ENCODE measurements at regions not wholly inside any gene's neighbourhood (a gene's known extent, or its start where the extent isn't known, plus 50 kb on each side); places are given as distances from the start of the nearest gene placed in this dataset.

DNA sequence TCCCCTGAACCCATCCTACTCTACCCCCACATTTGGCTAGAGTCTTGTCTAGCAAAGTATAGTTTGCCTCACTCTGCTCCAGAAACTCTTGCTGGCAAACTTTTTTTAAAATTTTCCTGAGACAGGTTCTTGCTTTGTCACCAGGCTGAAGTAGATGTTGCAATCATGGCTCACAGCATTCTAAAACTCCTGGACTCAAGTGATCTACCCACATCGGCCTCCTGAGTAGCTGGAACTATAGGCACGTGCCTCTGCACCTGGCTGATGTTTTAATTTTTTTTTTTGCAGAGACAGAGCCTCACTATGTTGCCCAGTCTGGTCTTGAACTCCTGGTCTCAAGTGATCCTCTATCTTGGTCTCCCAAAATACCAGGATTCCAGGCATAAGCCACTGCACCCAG is 175.8 kb upstream of the FBXL17 start:
- Histone ChIP-seq H3K27ac (no peak overlapping the region), H2AFZ (no peak overlapping the region), H4K20me1 (ENCODE audit: insufficient read depth, poor library complexity, severe bottlenecking) (no peaks in the 10 kb centered on the region), H3K4me2 (no peak overlapping the region), H3K4me3 (no peak overlapping the region), H3K9me3 (ENCODE audit: low read depth) (no peaks in the 10 kb centered on the region), H3K79me2 (no peaks in the 10 kb centered on the region), H3K4me1 (ENCODE audit: insufficient read depth) (peaks cover 3% of the 10 kb centered on the region), H3K36me3 (replicated peaks; ENCODE audit: insufficient read depth, low read depth) (no peaks in the 10 kb centered on the region), H3K9me2 (replicated peaks; ENCODE audit: insufficient read depth) (no peaks in the 10 kb centered on the region), H3K27me3 (no peaks in the 10 kb centered on the region)
- no peak for TF ChIP-seq EZH2 (IDR thresholded peaks at IDR 0.05; ENCODE audit: borderline replicate concordance)
- no peak for TF ChIP-seq EZH2phosphoT487 (IDR thresholded peaks at IDR 0.05; ENCODE audit: low read depth, severe bottlenecking, unreplicated experiment)
- TF ChIP-seq CTCF (IDR thresholded peaks at IDR 0.05; ENCODE audit: poor library complexity), result no peak
- 84% methylated on average over 2 of the region's 2 CpGs for WGBS (ENCODE audit: low lambda C conversion rate, missing lambda C conversion rate)
- DNase-seq (ENCODE audit: low spot score), result peak; percentile 8

DNA sequence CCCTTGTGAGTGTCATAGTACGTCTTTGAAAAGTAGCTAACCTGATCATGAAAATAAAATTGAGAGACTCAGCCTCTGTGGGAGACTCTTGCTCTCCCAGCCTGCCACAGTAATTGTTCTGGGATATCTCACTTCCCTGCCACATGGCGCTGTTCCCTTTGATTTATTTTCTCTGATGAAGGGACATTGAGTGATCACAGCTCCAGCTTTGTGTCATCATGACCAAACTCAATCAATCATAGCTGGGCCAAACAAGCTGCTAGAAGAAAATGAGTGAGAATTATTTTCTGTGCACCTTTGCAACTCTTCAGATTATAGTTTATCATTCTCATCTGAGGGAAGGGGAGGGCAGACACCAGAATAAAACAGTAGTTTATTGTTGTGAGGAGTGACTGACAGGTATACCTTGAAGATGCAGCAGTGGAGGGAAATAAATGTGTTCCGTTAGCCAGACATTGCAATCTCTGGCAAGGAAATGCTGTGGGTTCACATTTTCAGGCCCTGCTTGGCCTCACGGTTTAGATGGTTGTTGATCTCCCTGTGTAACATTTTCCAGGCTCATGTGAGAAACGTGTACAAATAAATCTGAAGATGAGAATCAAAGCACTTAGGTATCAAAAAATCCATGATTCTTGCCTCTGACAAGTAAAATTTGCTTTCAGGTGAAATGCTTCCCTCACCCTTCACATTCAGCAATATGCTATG is 174.7 kb upstream of the FBXL17 start:
- WGBS (ENCODE audit: low lambda C conversion rate, missing lambda C conversion rate), result 44% methylated on average over 5 of the region's 5 CpGs
- Histone ChIP-seq H3K4me1 (ENCODE audit: insufficient read depth) (peaks cover 3% of the 10 kb centered on the region), H3K4me2 (no peak overlapping the region), H3K9me2 (replicated peaks; ENCODE audit: insufficient read depth) (no peaks in the 10 kb centered on the region), H3K79me2 (no peaks in the 10 kb centered on the region), H3K27ac (no peak overlapping the region), H3K27me3 (no peaks in the 10 kb centered on the region), H3K36me3 (replicated peaks; ENCODE audit: insufficient read depth, low read depth) (no peaks in the 10 kb centered on the region), H4K20me1 (ENCODE audit: insufficient read depth, poor library complexity, severe bottlenecking) (no peaks in the 10 kb centered on the region), H3K9me3 (ENCODE audit: low read depth) (no peaks in the 10 kb centered on the region), H2AFZ (no peak overlapping the region), H3K4me3 (no peak overlapping the region)
- no peak for TF ChIP-seq EZH2phosphoT487 (IDR thresholded peaks at IDR 0.05; ENCODE audit: low read depth, severe bottlenecking, unreplicated experiment)
- TF ChIP-seq CTCF (IDR thresholded peaks at IDR 0.05; ENCODE audit: poor library complexity), result no peak
- DNase-seq (ENCODE audit: low spot score), result no peak

DNA sequence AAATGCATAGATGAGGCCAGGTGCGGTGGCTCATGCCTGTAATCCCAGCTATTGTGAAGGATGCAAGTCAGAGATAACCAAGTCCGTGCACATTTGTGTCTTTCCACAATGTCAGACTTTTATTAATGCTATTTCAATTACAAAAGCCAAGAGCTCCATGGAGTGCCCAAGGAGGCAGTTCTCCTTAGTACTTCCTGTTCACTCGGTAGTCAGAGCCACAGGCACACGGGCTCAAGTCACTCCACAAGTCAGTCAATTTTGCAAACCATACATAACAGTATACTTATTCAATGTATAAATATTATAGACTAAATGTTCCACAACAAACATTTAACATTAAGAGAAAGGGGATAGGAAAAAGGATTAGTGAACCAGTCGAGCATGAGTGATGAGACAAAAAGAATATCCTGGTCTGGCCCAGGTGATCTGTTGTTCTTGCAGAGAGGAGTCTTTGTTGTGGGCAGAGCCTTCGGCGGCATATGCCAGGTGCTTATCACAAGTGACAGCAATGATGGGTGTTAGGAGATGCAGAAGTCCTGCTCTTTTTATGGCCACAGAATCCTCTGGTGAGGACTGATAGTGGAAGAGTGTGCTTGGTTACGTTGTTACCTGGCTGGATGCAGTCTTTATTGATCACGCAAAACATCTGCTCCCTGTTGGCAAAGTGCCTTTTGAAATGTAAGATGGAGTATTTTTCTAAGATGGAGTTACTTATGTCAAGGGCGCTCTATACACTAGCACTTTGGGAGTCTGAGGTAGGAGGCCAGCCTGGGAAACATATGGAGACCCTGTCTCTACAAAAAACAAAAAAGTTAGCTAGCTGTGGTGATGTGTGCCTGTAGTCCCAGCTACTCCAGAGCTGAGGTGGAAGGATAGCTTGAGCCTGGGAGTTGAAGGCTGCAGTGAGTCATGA is 167.0 kb upstream of the FBXL17 start:
- Histone ChIP-seq H2AFZ (no peak overlapping the region), H3K9me3 (ENCODE audit: low read depth) (no peaks in the 10 kb centered on the region), H3K36me3 (replicated peaks; ENCODE audit: insufficient read depth, low read depth) (no peaks in the 10 kb centered on the region), H3K27ac (no peak overlapping the region), H3K4me3 (no peak overlapping the region), H3K27me3 (no peaks in the 10 kb centered on the region), H3K9me2 (replicated peaks; ENCODE audit: insufficient read depth) (no peaks in the 10 kb centered on the region), H4K20me1 (ENCODE audit: insufficient read depth, poor library complexity, severe bottlenecking) (no peaks in the 10 kb centered on the region), H3K4me2 (no peak overlapping the region), H3K79me2 (no peaks in the 10 kb centered on the region), H3K4me1 (ENCODE audit: insufficient read depth) (no peaks in the 10 kb centered on the region)
- DNase-seq (ENCODE audit: low spot score), result no peak
- TF ChIP-seq EZH2phosphoT487 (IDR thresholded peaks at IDR 0.05; ENCODE audit: low read depth, severe bottlenecking, unreplicated experiment) (no peak), CTCF (IDR thresholded peaks at IDR 0.05; ENCODE audit: poor library complexity) (no peak), EZH2 (IDR thresholded peaks at IDR 0.05; ENCODE audit: borderline replicate concordance) (no peak)
- WGBS (ENCODE audit: low lambda C conversion rate, missing lambda C conversion rate), result 78% methylated on average over 10 of the region's 10 CpGs
